GM06990 (cell line): ENCODE measurements at regions not wholly inside any gene's neighbourhood (a gene's known extent, or its start where the extent isn't known, plus 50 kb on each side); places are given as distances from the start of the nearest gene placed in this dataset.

ENCODE experiments used
- DNase-seq: peaks from one replicate; pipeline ENCODE4 v3.0.0-alpha.2; 2011; ENCODE audit not compliant: insufficient read length; ENCODE audit errors: extremely low read depth
- H3K27me3 ChIP-seq: replicated peaks from 2 replicates; pipeline ENCODE4 v1.6.0; 2011; ENCODE audit warnings: low read length; ENCODE audit not compliant: control insufficient read depth, insufficient read depth
- H3K36me3 ChIP-seq: 2 replicates; pipeline ENCODE4 v1.5.1; 2011; ENCODE audit warnings: low read length; ENCODE audit not compliant: control insufficient read depth, insufficient read depth
- H3K4me3 ChIP-seq: replicated peaks from 2 replicates; pipeline ENCODE4 v1.5.1; 2011; ENCODE audit warnings: low read depth, mild to moderate bottlenecking, control low read depth, low read length
- CTCF ChIP-seq: IDR thresholded peaks from 2 replicates; pipeline ENCODE4 v1.5.1; 2011; ENCODE audit warnings: low read length, control low read depth, mild to moderate bottlenecking, inconsistent platforms; ENCODE audit not compliant: insufficient read depth, poor library complexity, severe bottlenecking

DNA sequence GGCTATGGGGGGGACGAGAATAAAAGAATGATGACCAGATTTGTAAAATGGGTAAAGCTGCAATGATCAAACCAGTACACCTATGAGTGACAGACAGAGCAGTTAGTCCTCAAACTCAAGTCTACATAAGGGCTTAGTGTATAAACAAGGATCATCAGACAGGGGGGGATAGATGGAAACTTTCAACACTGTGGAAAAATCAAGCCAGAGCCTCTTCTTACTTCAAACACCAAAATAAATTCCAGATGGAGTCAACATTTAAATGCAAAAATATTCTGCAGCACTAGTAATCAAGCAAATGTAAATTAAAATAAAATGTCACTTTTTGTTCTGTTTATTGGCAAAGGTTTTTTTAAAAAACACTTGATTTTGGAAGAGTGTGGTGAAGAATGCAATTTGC lies 205.9 kb upstream of the RGMA start:
- DNase-seq, result no peak
- TF ChIP-seq CTCF, result no peak
- no peak overlapping the region for H3K4me3 ChIP-seq
- H3K27me3 ChIP-seq, result no peaks in the 10 kb centered on the region; the same call in 1 of the 2 replicates
- H3K36me3 ChIP-seq, result no peaks in the 10 kb centered on the region

DNA sequence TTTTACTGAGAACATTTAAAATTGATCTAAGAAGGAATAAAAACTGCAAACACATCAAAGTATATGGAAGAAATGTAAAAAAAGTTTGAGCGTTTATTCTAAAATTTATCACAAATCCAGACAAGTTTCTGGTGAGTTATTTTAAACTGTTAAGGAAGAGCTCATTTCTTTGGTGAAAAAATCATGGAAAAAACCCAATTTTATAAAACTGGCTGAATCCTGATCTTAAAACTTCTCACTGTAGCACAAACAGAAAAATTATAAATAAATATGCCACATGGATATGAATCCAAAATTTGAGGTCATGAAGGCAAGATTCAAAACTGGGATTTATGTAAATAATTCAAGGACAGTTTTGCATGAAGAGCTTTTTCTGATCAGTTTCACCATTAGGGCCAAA lies 205.1 kb upstream of the RGMA start:
- no peak for DNase-seq
- no peaks in the 10 kb centered on the region for H3K36me3 ChIP-seq
- no peak for TF ChIP-seq CTCF
- no peak overlapping the region for H3K4me3 ChIP-seq
- H3K27me3 ChIP-seq, result no peaks in the 10 kb centered on the region

- DNase-seq, result no peak
- no peaks in the 10 kb centered on the region for H3K27me3 ChIP-seq
- H3K36me3 ChIP-seq, result no peaks in the 10 kb centered on the region
- no peak for TF ChIP-seq CTCF
- H3K4me3 ChIP-seq, result no peak overlapping the region
Observed at GRCh38 chr15:93291380-93291779, 202.4 kb upstream of the RGMA start.

DNA sequence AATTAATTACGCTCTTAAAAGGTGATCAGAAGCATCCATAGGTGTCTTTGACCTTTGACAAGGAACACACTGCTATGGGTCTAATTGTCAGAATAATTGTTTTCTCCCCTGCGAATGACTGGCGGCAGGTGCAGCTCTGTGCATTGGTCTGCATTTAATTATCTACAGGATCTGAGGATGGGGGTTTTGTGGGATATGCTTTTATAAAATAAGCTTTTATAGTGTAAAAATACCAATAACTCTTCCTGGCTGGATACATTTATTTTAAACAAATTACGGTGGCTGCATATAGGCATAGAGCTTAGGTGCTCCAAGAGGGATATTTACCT lies 201.6 kb upstream of the RGMA start:
- no peak for DNase-seq
- no peaks in the 10 kb centered on the region for H3K27me3 ChIP-seq
- no peaks in the 10 kb centered on the region for H3K36me3 ChIP-seq
- no peak overlapping the region for H3K4me3 ChIP-seq
- TF ChIP-seq CTCF, result no peak

DNA sequence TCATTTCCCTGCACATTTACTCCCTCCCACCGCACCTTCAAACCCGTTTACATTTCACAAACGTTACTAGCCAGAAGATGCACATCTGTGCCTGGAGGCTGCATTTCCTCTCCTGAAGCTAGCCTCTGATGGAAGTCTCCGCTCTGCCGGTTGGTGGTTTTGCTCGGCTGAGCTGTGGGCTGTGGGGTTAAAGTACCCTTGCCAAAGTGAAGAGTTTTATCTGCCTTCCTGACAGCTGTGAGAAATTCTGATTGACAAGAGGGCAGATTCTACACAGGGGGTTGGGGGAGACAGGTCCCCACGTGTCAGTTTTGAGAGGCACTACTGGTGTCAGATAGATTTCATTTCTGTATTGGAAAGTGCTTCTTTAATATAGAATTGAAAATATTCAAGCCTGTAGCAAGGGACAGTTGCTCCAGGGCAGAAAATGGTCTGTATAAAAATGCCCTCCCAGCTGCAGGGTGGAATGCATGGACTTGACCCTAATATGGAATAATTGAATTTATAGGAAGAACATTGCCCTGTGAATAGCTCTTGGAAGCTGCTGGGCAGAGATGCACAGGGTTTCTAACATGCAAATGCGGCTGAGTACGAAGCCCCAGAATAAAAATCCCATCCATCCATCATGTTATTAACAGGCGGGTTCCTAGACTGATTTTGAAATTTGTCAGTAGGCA lies 201.1 kb upstream of the RGMA start:
- Histone ChIP-seq H3K27me3 (no peaks in the 10 kb centered on the region), H3K4me3 (no peak overlapping the region), H3K36me3 (no peaks in the 10 kb centered on the region)
- TF ChIP-seq CTCF, result no peak
- DNase-seq, result no peak

GRCh38 chr15:93288728-93289294 lies 199.8 kb upstream of the RGMA start:
- H3K36me3 ChIP-seq, result no peaks in the 10 kb centered on the region
- H3K4me3 ChIP-seq, result no peak overlapping the region
- no peak for DNase-seq
- H3K27me3 ChIP-seq, result no peaks in the 10 kb centered on the region
- TF ChIP-seq CTCF, result no peak
